Activated T-helper 17 cell treated with anti-CD3 and anti-CD28 coated beads, Interleukin-2, amount 50 U/mL, for 72 hours (primary cell): ENCODE measurements at regions not wholly inside any gene's neighbourhood (a gene's known extent, or its start where the extent isn't known, plus 50 kb on each side); places are given as distances from the start of the nearest gene placed in this dataset.
A peak's percentile ranks its signal among the peaks of the same experiment; 100 is the strongest.

ENCODE experiments used
- ATAC-seq: fragments of 150-1000 bp; cut with Tn5 transposase; replicated peaks from 2 replicates; pipeline ENCODE4 v1.10.0; 2021; ENCODE audit warnings: mild to moderate bottlenecking, moderate library complexity
- H3K27ac Mint-ChIP-seq: one replicate; pipeline ENCODE4 v1.8.0; 2022; ENCODE audit warnings: mixed read lengths
- H3K27me3 Mint-ChIP-seq: one replicate; pipeline ENCODE4 v1.8.0; 2022; ENCODE audit warnings: mixed read lengths
- H3K36me3 Mint-ChIP-seq: one replicate; pipeline ENCODE4 v1.8.0; 2022; ENCODE audit warnings: low read depth, mild to moderate bottlenecking, mixed read lengths
- H3K4me1 Mint-ChIP-seq: one replicate; pipeline ENCODE4 v1.8.0; 2022; ENCODE audit warnings: mixed read lengths
- H3K4me3 Mint-ChIP-seq: one replicate; pipeline ENCODE4 v1.8.0; 2022; ENCODE audit warnings: mild to moderate bottlenecking, mixed read lengths
- H3K9me3 Mint-ChIP-seq: one replicate; pipeline ENCODE4 v1.8.0; 2022; ENCODE audit warnings: mixed read lengths

- no peaks in the 10 kb centered on the region for H3K36me3 Mint-ChIP-seq
- H3K4me1 Mint-ChIP-seq, result peaks cover 39% of the 10 kb centered on the region
- H3K9me3 Mint-ChIP-seq, result no peaks in the 10 kb centered on the region
- peak overlapping the region; percentile 74 for H3K4me3 Mint-ChIP-seq
- no peaks in the 10 kb centered on the region for H3K27me3 Mint-ChIP-seq
- peak overlapping the region; percentile 78 for H3K27ac Mint-ChIP-seq
- peak; percentile 53 for ATAC-seq
Observed at GRCh38 chr14:89639687-89640086, 222.7 kb upstream of the FOXN3 start.

- H3K4me3 Mint-ChIP-seq, result peak overlapping the region; percentile 74
- no peaks in the 10 kb centered on the region for H3K9me3 Mint-ChIP-seq
- H3K36me3 Mint-ChIP-seq, result no peaks in the 10 kb centered on the region
- H3K27ac Mint-ChIP-seq, result peak overlapping the region; percentile 78
- peaks cover 39% of the 10 kb centered on the region for H3K4me1 Mint-ChIP-seq
- no peaks in the 10 kb centered on the region for H3K27me3 Mint-ChIP-seq
- peak; percentile 17 for ATAC-seq
Observed at GRCh38 chr14:89638891-89639290, 221.9 kb upstream of the FOXN3 start.

GRCh38 chr14:89637581-89637980, 220.5 kb upstream of the FOXN3 start:
- Mint-ChIP-seq H3K4me3 (no peak overlapping the region), H3K27ac (no peak overlapping the region), H3K27me3 (no peaks in the 10 kb centered on the region), H3K9me3 (no peaks in the 10 kb centered on the region), H3K36me3 (no peaks in the 10 kb centered on the region), H3K4me1 (peaks cover 38% of the 10 kb centered on the region)
- no peak for ATAC-seq

GRCh38 chr14:89635615-89636014, 218.6 kb upstream of the FOXN3 start:
- Mint-ChIP-seq H3K27me3 (no peaks in the 10 kb centered on the region), H3K4me3 (no peak overlapping the region), H3K27ac (no peak overlapping the region), H3K4me1 (peaks cover 31% of the 10 kb centered on the region), H3K36me3 (no peaks in the 10 kb centered on the region), H3K9me3 (no peaks in the 10 kb centered on the region)
- no peak for ATAC-seq

- ATAC-seq, result no peak
- Mint-ChIP-seq H3K27ac (no peak overlapping the region), H3K4me3 (no peak overlapping the region), H3K9me3 (no peaks in the 10 kb centered on the region), H3K36me3 (no peaks in the 10 kb centered on the region), H3K4me1 (peaks cover 29% of the 10 kb centered on the region), H3K27me3 (no peaks in the 10 kb centered on the region)
Observed at GRCh38 chr14:89634037-89634436, 217.0 kb upstream of the FOXN3 start.

GRCh38 chr14:89630101-89630829, 213.2 kb upstream of the FOXN3 start:
- H3K27me3 Mint-ChIP-seq, result no peaks in the 10 kb centered on the region
- no peak for ATAC-seq
- H3K4me1 Mint-ChIP-seq, result peaks cover 35% of the 10 kb centered on the region
- no peaks in the 10 kb centered on the region for H3K9me3 Mint-ChIP-seq
- no peaks in the 10 kb centered on the region for H3K36me3 Mint-ChIP-seq
- peak overlapping the region; percentile 21 for H3K27ac Mint-ChIP-seq
- H3K4me3 Mint-ChIP-seq, result no peak overlapping the region

GRCh38 chr14:89629383-89629782, 212.3 kb upstream of the FOXN3 start:
- Mint-ChIP-seq H3K4me3 (no peak overlapping the region), H3K9me3 (no peaks in the 10 kb centered on the region), H3K27me3 (no peaks in the 10 kb centered on the region), H3K27ac (peak overlapping the region; percentile 21), H3K4me1 (peaks cover 35% of the 10 kb centered on the region), H3K36me3 (no peaks in the 10 kb centered on the region)
- no peak for ATAC-seq

GRCh38 chr14:89628521-89628920, 211.5 kb upstream of the FOXN3 start:
- ATAC-seq, result no peak
- no peaks in the 10 kb centered on the region for H3K27me3 Mint-ChIP-seq
- H3K36me3 Mint-ChIP-seq, result no peaks in the 10 kb centered on the region
- H3K27ac Mint-ChIP-seq, result no peak overlapping the region
- H3K9me3 Mint-ChIP-seq, result no peaks in the 10 kb centered on the region
- H3K4me3 Mint-ChIP-seq, result no peak overlapping the region
- H3K4me1 Mint-ChIP-seq, result peaks cover 35% of the 10 kb centered on the region

GRCh38 chr14:89626233-89626806, 209.3 kb upstream of the FOXN3 start:
- peak overlapping the region; percentile 92 for H3K27ac Mint-ChIP-seq
- H3K9me3 Mint-ChIP-seq, result no peaks in the 10 kb centered on the region
- peak overlapping the region; percentile 62 for H3K4me3 Mint-ChIP-seq
- ATAC-seq, result peak; percentile 79
- no peaks in the 10 kb centered on the region for H3K36me3 Mint-ChIP-seq
- no peaks in the 10 kb centered on the region for H3K27me3 Mint-ChIP-seq
- H3K4me1 Mint-ChIP-seq, result peaks cover 46% of the 10 kb centered on the region

- Mint-ChIP-seq H3K9me3 (no peaks in the 10 kb centered on the region), H3K27me3 (no peaks in the 10 kb centered on the region), H3K4me3 (peak overlapping the region; percentile 62), H3K36me3 (no peaks in the 10 kb centered on the region), H3K4me1 (peaks cover 44% of the 10 kb centered on the region), H3K27ac (peak overlapping the region; percentile 92)
- ATAC-seq, result no peak
Observed at GRCh38 chr14:89625731-89626232, 208.7 kb upstream of the FOXN3 start.

- H3K4me1 Mint-ChIP-seq, result peaks cover 43% of the 10 kb centered on the region
- H3K9me3 Mint-ChIP-seq, result no peaks in the 10 kb centered on the region
- H3K36me3 Mint-ChIP-seq, result no peaks in the 10 kb centered on the region
- H3K27ac Mint-ChIP-seq, result no peak overlapping the region
- H3K4me3 Mint-ChIP-seq, result no peak overlapping the region
- no peak for ATAC-seq
- H3K27me3 Mint-ChIP-seq, result no peaks in the 10 kb centered on the region
Observed at GRCh38 chr14:89625244-89625713, 208.2 kb upstream of the FOXN3 start.

GRCh38 chr14:89624500-89625156, 207.6 kb upstream of the FOXN3 start:
- Mint-ChIP-seq H3K27me3 (no peaks in the 10 kb centered on the region), H3K36me3 (no peaks in the 10 kb centered on the region), H3K9me3 (no peaks in the 10 kb centered on the region), H3K4me1 (peaks cover 41% of the 10 kb centered on the region), H3K4me3 (no peak overlapping the region), H3K27ac (no peak overlapping the region)
- no peak for ATAC-seq

- Mint-ChIP-seq H3K36me3 (no peaks in the 10 kb centered on the region), H3K4me3 (peak overlapping the region; percentile 81), H3K4me1 (peaks cover 34% of the 10 kb centered on the region), H3K27me3 (no peaks in the 10 kb centered on the region), H3K9me3 (no peaks in the 10 kb centered on the region), H3K27ac (peak overlapping the region; percentile 90)
- ATAC-seq, result no peak
Observed at GRCh38 chr14:89621791-89622638, 205.0 kb upstream of the FOXN3 start.

- peak overlapping the region; percentile 90 for H3K27ac Mint-ChIP-seq
- peak overlapping the region; percentile 81 for H3K4me3 Mint-ChIP-seq
- peaks cover 33% of the 10 kb centered on the region for H3K4me1 Mint-ChIP-seq
Observed at GRCh38 chr14:89621009-89621421, 204.0 kb upstream of the FOXN3 start.

More at GRCh38 chr14:89621009-89621421, 204.0 kb upstream of the FOXN3 start:
- peak; percentile 70 for ATAC-seq
- Mint-ChIP-seq H3K27me3 (no peaks in the 10 kb centered on the region), H3K9me3 (no peaks in the 10 kb centered on the region), H3K36me3 (no peaks in the 10 kb centered on the region)
